IMR-90 (cell line): ENCODE measurements at regions not wholly inside any gene's neighbourhood (a gene's known extent, or its start where the extent isn't known, plus 50 kb on each side); places are given as distances from the start of the nearest gene placed in this dataset.
"Not testable (repeated sequence)": the region's sequence is repeated elsewhere in the genome, so short reads cannot be mapped to it uniquely, and the experiment has no call there.

ENCODE experiments used
- ATAC-seq: fragments of 200-7000 bp; cut with Tn5 transposase; 2 replicates; pipeline ENCODE4 v1.9.1; 2020; ENCODE audit warnings: low read depth, mild to moderate bottlenecking, moderate library complexity
- BruUV-seq: library from RNA; stranded (reverse); fragments of 400-500 nt; replicated peaks from 2 replicates; lab custom pipeline; 2021; lab: Mats Ljungman, UMichigan
- CTCF ChIA-PET: fragments of 300-600 bp; formaldehyde crosslinking; extraction: SDS; loops from one replicate; lab custom pipeline; 2021; ENCODE audit warnings: antibody characterized with exemption; lab: Yijun Ruan, JAX
- POLR2A ChIA-PET: fragments of 300-600 bp; sonication (Branson Sonifier 250); formaldehyde crosslinking; loops from one replicate; lab custom pipeline; 2022; ENCODE audit warnings: antibody characterized with exemption; ENCODE audit not compliant: unreplicated experiment; lab: Charles Lee
- DNase-seq: peaks from one replicate; pipeline ENCODE4 v3.0.0; 2013
- H2AFZ ChIP-seq: replicated peaks from 2 replicates; pipeline ENCODE3; 2013; ENCODE audit warnings: low read length, mild to moderate bottlenecking; ENCODE audit not compliant: poor library complexity
- H2AK5ac ChIP-seq: 2 replicates; pipeline ENCODE4 v1.6.1; 2013; ENCODE audit warnings: low read depth, low read length, inconsistent platforms
- H2AK9ac ChIP-seq: replicated peaks from 2 replicates; pipeline ENCODE3; 2013; ENCODE audit warnings: mild to moderate bottlenecking, low read depth, low read length, moderate library complexity; ENCODE audit not compliant: poor library complexity
- H2BK120ac ChIP-seq: 2 replicates; pipeline ENCODE4 v1.6.1; 2013; ENCODE audit warnings: low read depth, low read length, inconsistent platforms
- H2BK15ac ChIP-seq: 3 replicates; pipeline ENCODE4 v1.6.1; 2013; ENCODE audit warnings: low read depth, low read length, inconsistent platforms
- H2BK20ac ChIP-seq: 2 replicates; pipeline ENCODE4 v1.6.1; 2013; ENCODE audit warnings: low read depth, mild to moderate bottlenecking, inconsistent platforms, low read length, moderate library complexity
- H2BK5ac ChIP-seq: 2 replicates; pipeline ENCODE4 v1.6.1; 2013; ENCODE audit warnings: mild to moderate bottlenecking, low read depth, low read length, inconsistent platforms; ENCODE audit not compliant: poor library complexity, severe bottlenecking
- H3K14ac ChIP-seq: replicated peaks from 2 replicates; pipeline ENCODE4 v1.6.1; 2013; ENCODE audit warnings: low read depth, low read length, inconsistent platforms
- H3K18ac ChIP-seq: 2 replicates; pipeline ENCODE4 v1.6.1; 2013; ENCODE audit warnings: low read depth, low read length, control low read depth
- H3K23ac ChIP-seq: 2 replicates; pipeline ENCODE4 v1.6.1; 2013; ENCODE audit warnings: low read depth, low read length, inconsistent platforms
- H3K27ac ChIP-seq: 2 replicates; pipeline ENCODE4 v1.5.1; 2013; ENCODE audit warnings: mild to moderate bottlenecking, control low read depth, low read length; ENCODE audit not compliant: insufficient read depth
- H3K27me3 ChIP-seq: 2 replicates; pipeline ENCODE4 v1.6.1; 2013; ENCODE audit warnings: low read length; ENCODE audit not compliant: control insufficient read depth, insufficient read depth
- H3K36me3 ChIP-seq: 2 replicates; pipeline ENCODE4 v1.6.1; 2013; ENCODE audit warnings: low read length, mixed read lengths; ENCODE audit not compliant: control insufficient read depth, insufficient read depth
- H3K4ac ChIP-seq: 2 replicates; pipeline ENCODE4 v1.6.1; 2013; ENCODE audit warnings: low read depth, low read length, inconsistent platforms
- H3K4me1 ChIP-seq: 2 replicates; pipeline ENCODE4 v1.6.1; 2013; ENCODE audit warnings: low read length, mixed read lengths; ENCODE audit not compliant: control insufficient read depth, insufficient read depth
- H3K4me2 ChIP-seq: 2 replicates; pipeline ENCODE4 v1.6.1; 2013; ENCODE audit warnings: low read depth, mild to moderate bottlenecking, control low read depth, low read length, moderate library complexity
- H3K4me3 ChIP-seq: 2 replicates; pipeline ENCODE4 v1.5.1; 2013; ENCODE audit warnings: low read depth, mild to moderate bottlenecking, control low read depth, low read length, moderate library complexity; ENCODE audit not compliant: insufficient read depth
- H3K56ac ChIP-seq: 2 replicates; pipeline ENCODE4 v1.6.1; 2013; ENCODE audit warnings: low read length, inconsistent platforms; ENCODE audit not compliant: insufficient read depth; ENCODE audit errors: extremely low read depth
- H3K79me1 ChIP-seq, 2 experiments: 2 replicates each; pipeline ENCODE4 v1.6.1; 2013; ENCODE audit warnings: low read length in 2 of 2, inconsistent platforms in 1 of 2, low read depth in 1 of 2
- H3K9ac ChIP-seq: 2 replicates; pipeline ENCODE4 v1.6.1; 2013; ENCODE audit warnings: low read depth, low read length, control low read depth
- H3K9me1 ChIP-seq: 2 replicates; pipeline ENCODE4 v1.6.1; 2013; ENCODE audit warnings: low read length, inconsistent platforms; ENCODE audit not compliant: insufficient read depth
- H3K9me3 ChIP-seq: 2 replicates; pipeline ENCODE4 v1.6.1; 2013; ENCODE audit warnings: low read length; ENCODE audit not compliant: control insufficient read depth, insufficient read depth
- H4K20me1 ChIP-seq: 2 replicates; pipeline ENCODE4 v1.6.1; 2013; ENCODE audit warnings: low read length, inconsistent platforms; ENCODE audit not compliant: insufficient read depth
- H4K5ac ChIP-seq: 2 replicates; pipeline ENCODE4 v1.6.1; 2013; ENCODE audit warnings: mild to moderate bottlenecking, low read depth, low read length, control low read depth
- H4K8ac ChIP-seq, 2 experiments: 2 replicates each; pipeline ENCODE4 v1.6.1; 2013; ENCODE audit warnings: low read depth in 2 of 2, low read length in 2 of 2, control low read depth in 1 of 2, inconsistent platforms in 1 of 2
- H4K91ac ChIP-seq: 2 replicates; pipeline ENCODE4 v1.6.1; 2013; ENCODE audit warnings: low read depth, low read length, inconsistent platforms; ENCODE audit not compliant: insufficient read depth
- FOS ChIP-seq: fragments of 150-350 bp; IDR thresholded peaks from 2 replicates; pipeline ENCODE4 v1.6.1; 2016; ENCODE audit warnings: low read depth, low read length
- MXI1 ChIP-seq: IDR thresholded peaks from 2 replicates; pipeline ENCODE4 v1.6.1; 2012; ENCODE audit warnings: low read depth, mild to moderate bottlenecking, low read length, moderate library complexity, borderline replicate concordance
- WGBS, 2 experiments: methylation state at CpG; one replicate each; pipeline versions ENCODE4 v1.1.5 to v1.1.7; 2013; ENCODE audit warnings: missing lambda C conversion rate in 2 of 2; ENCODE audit not compliant: insufficient read length in 1 of 2; ENCODE audit errors: extremely low coverage in 2 of 2; 5-methylcytosine and 5-hydroxymethylcytosine counted together
- dilution Hi-C: fragments of 300-500 bp; cut with HindIII; formaldehyde crosslinking; loops from one replicate; pipeline ENCODE4 v1.14.3; 2018; ENCODE audit warnings: low sequenced_read_pairs; ENCODE audit not compliant: unreplicated experiment
- in situ Hi-C: fragments of 300-500 bp; cut with MboI; formaldehyde crosslinking; loops from 3 replicates; pipeline ENCODE4 v1.14.3; 2019; ENCODE audit warnings: low sequenced_read_pairs, inconsistent platforms, mixed read lengths
- intact Hi-C: fragments of 100-400 bp; cut with micrococcal nuclease; formaldehyde crosslinking; loops from 2 replicates; pipeline ENCODE4 v1.10.0; 2022

DNA sequence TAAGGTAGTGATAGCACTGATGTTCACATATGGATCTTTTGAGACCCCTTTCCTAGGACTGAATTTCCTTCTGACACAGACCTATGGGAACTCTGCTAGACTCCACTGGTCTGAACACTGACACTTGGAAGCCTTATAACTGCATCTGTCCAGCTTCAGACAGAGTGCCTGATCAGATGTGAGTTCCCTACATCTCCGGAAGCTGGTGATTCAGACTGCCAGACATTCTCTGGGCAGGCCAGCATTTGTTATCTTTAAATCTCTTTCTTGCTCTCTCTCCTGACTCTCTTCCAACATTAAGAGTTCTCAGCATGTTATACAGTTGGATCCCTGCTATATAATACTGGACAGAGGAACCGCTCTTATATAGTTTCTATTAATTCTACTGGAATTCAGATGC is 408.5 kb downstream of the ZEB2 start:
- H3K9me3 ChIP-seq, result no peaks in the 10 kb centered on the region
- H4K5ac ChIP-seq, result no peak overlapping the region
- H3K27me3 ChIP-seq, result no peaks in the 10 kb centered on the region
- ChIA-PET CTCF (no interaction called here), POLR2A (no interaction called here)
- peak overlapping the region; percentile 72 for H2BK120ac ChIP-seq
- DNase-seq (peak; percentile 90), ATAC-seq (peak; percentile 94)
- in situ Hi-C loops, result no loop called here
- TF ChIP-seq FOS, result peak; percentile 30; the same call in 1 of the 2 replicates
- TF ChIP-seq MXI1, result no peak
- H3K4me3 ChIP-seq, result no peak overlapping the region
- no peak overlapping the region; the same call in 1 of the 2 replicates for H4K91ac ChIP-seq
- peak overlapping the region in 1 of 2 experiments; percentile 29; a peak in 1 of 4 replicates for H4K8ac ChIP-seq
- peak overlapping the region; percentile 14 for H3K4ac ChIP-seq
- no peak overlapping the region for H2AFZ ChIP-seq
- H3K56ac ChIP-seq, result no peak overlapping the region
- intact Hi-C loops, result no loop called here
- H3K36me3 ChIP-seq, result no peaks in the 10 kb centered on the region
- no peak overlapping the region for H3K4me2 ChIP-seq
- no TSS peak for BruUV-seq
- H3K18ac ChIP-seq, result no peak overlapping the region
- no peak overlapping the region for H2BK5ac ChIP-seq
- no peak overlapping the region for H3K27ac ChIP-seq
- H2BK15ac ChIP-seq, result no peak overlapping the region
- no peaks in the 10 kb centered on the region; the same call in 1 of the 2 replicates for H3K9me1 ChIP-seq
- no peaks in the 10 kb centered on the region for H3K79me1 ChIP-seq
- peaks cover 3% of the 10 kb centered on the region for H3K4me1 ChIP-seq
- H2AK5ac ChIP-seq, result 0 out of 2 replicates have a peak overlapping the region, but pooled peaks have one; percentile 53
- H3K23ac ChIP-seq, result no peak overlapping the region
- no CpG with 5 or more reads among the region's 2 CpGs for WGBS, 2 experiments
- dilution Hi-C loops, result no loop called here
- H3K9ac ChIP-seq, result no peak overlapping the region
- H3K14ac ChIP-seq, result no peak overlapping the region; the same call in 1 of the 2 replicates
- no peak overlapping the region for H2BK20ac ChIP-seq
- no peak overlapping the region for H2AK9ac ChIP-seq
- H4K20me1 ChIP-seq, result no peaks in the 10 kb centered on the region

DNA sequence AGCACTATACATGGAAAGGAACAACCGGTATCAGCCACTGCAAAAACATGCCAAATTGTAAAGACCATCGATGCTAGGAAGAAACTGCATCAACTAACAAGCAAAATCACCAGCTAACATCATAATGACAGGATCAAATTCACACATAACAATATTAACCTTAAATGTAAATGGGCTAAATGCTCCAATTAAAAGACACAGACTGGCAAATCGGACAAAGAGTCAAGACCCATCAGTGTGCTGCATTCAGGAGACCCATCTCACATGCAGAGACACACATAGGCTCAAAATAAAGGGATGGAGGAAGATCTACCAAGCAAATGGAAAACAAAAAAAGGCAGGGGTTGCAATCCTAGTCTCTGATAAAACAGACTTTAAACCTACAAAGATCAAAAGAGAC is 413.8 kb downstream of the ZEB2 start:
- H3K9ac ChIP-seq, intact Hi-C loops, H3K9me1 ChIP-seq, POLR2A ChIA-PET, H2AFZ ChIP-seq, CTCF ChIA-PET, H3K4me3 ChIP-seq, H3K23ac ChIP-seq, H2BK15ac ChIP-seq, H4K5ac ChIP-seq, H3K36me3 ChIP-seq, dilution Hi-C loops, H2AK9ac ChIP-seq, H4K20me1 ChIP-seq, H2AK5ac ChIP-seq, H3K4me2 ChIP-seq, H3K18ac ChIP-seq, H4K91ac ChIP-seq, H2BK5ac ChIP-seq, H3K4ac ChIP-seq, H2BK20ac ChIP-seq, DNase-seq, H3K79me1 ChIP-seq, H3K14ac ChIP-seq, in situ Hi-C loops, H2BK120ac ChIP-seq, H3K4me1 ChIP-seq, H3K9me3 ChIP-seq, H3K27me3 ChIP-seq, ATAC-seq, H4K8ac ChIP-seq, H3K56ac ChIP-seq, BruUV-seq, H3K27ac ChIP-seq: not testable (repeated sequence)
- no CpG with 5 or more reads among the region's 3 CpGs for WGBS, 2 experiments
